GM12878 (cell line): ENCODE measurements at regions not wholly inside any gene's neighbourhood (a gene's known extent, or its start where the extent isn't known, plus 50 kb on each side); places are given as distances from the start of the nearest gene placed in this dataset.

Experiments used
- ATAC-seq: fragments of 200-7000 bp; cut with Tn5 transposase; 3 replicates; pipeline ENCODE4 v1.9.1; 2020; ENCODE audit warnings: mild to moderate bottlenecking, moderate library complexity
- BruUV-seq: library from RNA; stranded (reverse); fragments of 400-500 nt; replicated peaks from 2 replicates; lab custom pipeline; 2021; lab: Mats Ljungman, UMichigan
- CTCF ChIA-PET: fragments of 300-600 bp; sonication (Branson Sonifier 250); formaldehyde crosslinking; extraction: SDS; loops from one replicate; lab custom pipeline; 2021; ENCODE audit warnings: inconsistent platforms; lab: Yijun Ruan, JAX
- POLR2A ChIA-PET: fragments of 350-600 bp; formaldehyde crosslinking; extraction: SDS; loops from one replicate; lab custom pipeline; 2021; ENCODE audit warnings: inconsistent platforms; lab: Charles Lee
- RAD21 ChIA-PET: fragments of 300-600 bp; sonication (Branson Sonifier 250); formaldehyde crosslinking; loops from one replicate; lab custom pipeline; 2023; ENCODE audit warnings: antibody characterized with exemption; ENCODE audit not compliant: unreplicated experiment; lab: Charles Lee
- SMC1A ChIA-PET: fragments of 300-600 bp; sonication (Branson Sonifier 250); formaldehyde crosslinking; loops from one replicate; lab custom pipeline; 2023; ENCODE audit not compliant: unreplicated experiment, uncharacterized antibody; lab: Charles Lee
- DNase-seq: peaks from one replicate; pipeline ENCODE4 v3.0.0-alpha.2; 2011; ENCODE audit warnings: low read depth, low spot score
- FAIRE-seq: peaks from 3 replicates; lab custom pipeline; 2011; peaks lifted over from hg19 to GRCh38; lab: Jason Lieb, UNC
- H2AFZ ChIP-seq: 2 replicates; pipeline ENCODE4 v1.6.0; 2011; ENCODE audit warnings: low read depth, low read length, control low read depth; ENCODE audit not compliant: control insufficient read depth
- H3K27ac ChIP-seq: 2 replicates; pipeline ENCODE4 v1.5.1; 2011; ENCODE audit warnings: control low read depth; ENCODE audit not compliant: control insufficient read depth, insufficient read depth
- H3K27me3 ChIP-seq, 2 experiments: replicated peaks in 1 of 2; 2 replicates each; pipeline versions ENCODE4 v1.6.0 to v1.6.1; 2011; ENCODE audit warnings: low read length in 1 of 2; ENCODE audit not compliant: control insufficient read depth in 2 of 2, insufficient read depth in 2 of 2
- H3K36me3 ChIP-seq, 2 experiments: 2 replicates each; pipeline ENCODE4 v1.5.1; 2011; ENCODE audit warnings: low read length in 1 of 2; ENCODE audit not compliant: control insufficient read depth in 2 of 2, insufficient read depth in 2 of 2
- H3K4me1 ChIP-seq: 2 replicates; pipeline ENCODE4 v1.6.1; 2011; ENCODE audit warnings: mild to moderate bottlenecking, low read length, moderate library complexity, mixed read lengths; ENCODE audit not compliant: control insufficient read depth, insufficient read depth
- H3K4me2 ChIP-seq: 2 replicates; pipeline ENCODE4 v1.6.0; 2011; ENCODE audit warnings: control low read depth; ENCODE audit not compliant: control insufficient read depth, insufficient read depth
- H3K4me3 ChIP-seq: fragments of 200-600 bp; sonication (generic); 2 replicates; pipeline ENCODE4 v1.5.1; 2016
- H3K79me2 ChIP-seq: 2 replicates; pipeline ENCODE4 v1.6.0; 2011; ENCODE audit warnings: low read length; ENCODE audit not compliant: control insufficient read depth, insufficient read depth
- H3K9ac ChIP-seq: 2 replicates; pipeline ENCODE4 v1.8.0; 2011; ENCODE audit warnings: low read length, control low read depth, mixed read lengths; ENCODE audit not compliant: control insufficient read depth, insufficient read depth
- H3K9me3 ChIP-seq: replicated peaks from 3 replicates; pipeline ENCODE4 v1.5.1; 2011; ENCODE audit warnings: mild to moderate bottlenecking, low read length; ENCODE audit not compliant: control insufficient read depth, insufficient read depth
- H4K20me1 ChIP-seq: 2 replicates; pipeline ENCODE4 v1.6.0; 2011; ENCODE audit not compliant: control insufficient read depth, insufficient read depth
- ASH2L ChIP-seq: fragments of 300-600, 200-600 bp; sonication (generic); IDR thresholded peaks from 2 replicates; pipeline ENCODE4 v1.6.1; 2017; ENCODE audit warnings: low read depth, mild to moderate bottlenecking, borderline replicate concordance
- BHLHE40 ChIP-seq, 2 experiments: fragments of 450-650 bp in 1 of 2; IDR thresholded peaks; 2 replicates each; pipeline ENCODE4 v1.6.1; 2011 to 2017; ENCODE audit warnings: low read depth in 2 of 2, borderline replicate concordance in 1 of 2, improper control_type of control experiment in 1 of 2, low read length in 1 of 2, mild to moderate bottlenecking in 1 of 2
- CBX3 ChIP-seq: fragments of 200-600 bp; sonication (generic); IDR thresholded peaks from 2 replicates; pipeline ENCODE4 v1.6.1; 2016; ENCODE audit warnings: low read depth, borderline replicate concordance
- FOXK2 ChIP-seq: fragments of 450-650 bp; IDR thresholded peaks from 2 replicates; pipeline ENCODE4 v1.6.1; 2017; ENCODE audit warnings: mild to moderate bottlenecking, moderate library complexity
- HDGF ChIP-seq: fragments of 450-650 bp; IDR thresholded peaks from 2 replicates; pipeline ENCODE4 v1.6.1; 2016; ENCODE audit warnings: antibody characterized with exemption
- KAT2A ChIP-seq: conservative IDR thresholded peaks from 2 replicates; pipeline ENCODE4 v1.6.1; 2011; ENCODE audit warnings: low read depth, low read length; ENCODE audit not compliant: control insufficient read depth
- PAX5 ChIP-seq: IDR thresholded peaks from 2 replicates; pipeline ENCODE4 v1.6.1; 2011; ENCODE audit warnings: low read depth, low read length, borderline replicate concordance
- PKNOX1 ChIP-seq: fragments of 450-650 bp; IDR thresholded peaks from 2 replicates; pipeline ENCODE4 v1.6.1; 2016; ENCODE audit warnings: mild to moderate bottlenecking
- WGBS: methylation state at CpG from one replicate; pipeline ENCODE4 v1.1.6; 2016; ENCODE audit warnings: low lambda C conversion rate; ENCODE audit not compliant: insufficient replicate concordance, insufficient coverage; ENCODE audit errors: missing lambda C conversion rate; 5-methylcytosine and 5-hydroxymethylcytosine counted together
- in situ Hi-C: fragments of 300-500 bp; cut with MboI; formaldehyde crosslinking; loops from 9 replicates; pipeline ENCODE4 v1.14.3; 2018; ENCODE audit warnings: mixed read lengths
- intact Hi-C: fragments of 100-400 bp; cut with micrococcal nuclease; formaldehyde crosslinking; loops from one replicate; pipeline ENCODE4 v1.14.2; 2022; ENCODE audit not compliant: unreplicated experiment
- TF ChIP-seq, protein P1 (sequence below): IDR thresholded peaks from 2 replicates; pipeline ENCODE4 v1.6.1; 2012; ENCODE audit warnings: improper control_type of control experiment, low read depth, low read length; ENCODE audit not compliant: insufficient replicate concordance
- TF ChIP-seq, protein P2 (sequence below): IDR thresholded peaks from 2 replicates; pipeline ENCODE4 v1.6.1; 2011; ENCODE audit warnings: low read depth, low read length, improper control_type of control experiment, borderline replicate concordance

- H3K9me3 ChIP-seq, result no peaks in the 10 kb centered on the region
- FAIRE-seq (no peak), DNase-seq (no peak)
- no peaks in the 10 kb centered on the region for H4K20me1 ChIP-seq
- no peak overlapping the region for H2AFZ ChIP-seq
- CTCF ChIA-PET, result no interaction called here
- TF ChIP-seq, protein P1, sequence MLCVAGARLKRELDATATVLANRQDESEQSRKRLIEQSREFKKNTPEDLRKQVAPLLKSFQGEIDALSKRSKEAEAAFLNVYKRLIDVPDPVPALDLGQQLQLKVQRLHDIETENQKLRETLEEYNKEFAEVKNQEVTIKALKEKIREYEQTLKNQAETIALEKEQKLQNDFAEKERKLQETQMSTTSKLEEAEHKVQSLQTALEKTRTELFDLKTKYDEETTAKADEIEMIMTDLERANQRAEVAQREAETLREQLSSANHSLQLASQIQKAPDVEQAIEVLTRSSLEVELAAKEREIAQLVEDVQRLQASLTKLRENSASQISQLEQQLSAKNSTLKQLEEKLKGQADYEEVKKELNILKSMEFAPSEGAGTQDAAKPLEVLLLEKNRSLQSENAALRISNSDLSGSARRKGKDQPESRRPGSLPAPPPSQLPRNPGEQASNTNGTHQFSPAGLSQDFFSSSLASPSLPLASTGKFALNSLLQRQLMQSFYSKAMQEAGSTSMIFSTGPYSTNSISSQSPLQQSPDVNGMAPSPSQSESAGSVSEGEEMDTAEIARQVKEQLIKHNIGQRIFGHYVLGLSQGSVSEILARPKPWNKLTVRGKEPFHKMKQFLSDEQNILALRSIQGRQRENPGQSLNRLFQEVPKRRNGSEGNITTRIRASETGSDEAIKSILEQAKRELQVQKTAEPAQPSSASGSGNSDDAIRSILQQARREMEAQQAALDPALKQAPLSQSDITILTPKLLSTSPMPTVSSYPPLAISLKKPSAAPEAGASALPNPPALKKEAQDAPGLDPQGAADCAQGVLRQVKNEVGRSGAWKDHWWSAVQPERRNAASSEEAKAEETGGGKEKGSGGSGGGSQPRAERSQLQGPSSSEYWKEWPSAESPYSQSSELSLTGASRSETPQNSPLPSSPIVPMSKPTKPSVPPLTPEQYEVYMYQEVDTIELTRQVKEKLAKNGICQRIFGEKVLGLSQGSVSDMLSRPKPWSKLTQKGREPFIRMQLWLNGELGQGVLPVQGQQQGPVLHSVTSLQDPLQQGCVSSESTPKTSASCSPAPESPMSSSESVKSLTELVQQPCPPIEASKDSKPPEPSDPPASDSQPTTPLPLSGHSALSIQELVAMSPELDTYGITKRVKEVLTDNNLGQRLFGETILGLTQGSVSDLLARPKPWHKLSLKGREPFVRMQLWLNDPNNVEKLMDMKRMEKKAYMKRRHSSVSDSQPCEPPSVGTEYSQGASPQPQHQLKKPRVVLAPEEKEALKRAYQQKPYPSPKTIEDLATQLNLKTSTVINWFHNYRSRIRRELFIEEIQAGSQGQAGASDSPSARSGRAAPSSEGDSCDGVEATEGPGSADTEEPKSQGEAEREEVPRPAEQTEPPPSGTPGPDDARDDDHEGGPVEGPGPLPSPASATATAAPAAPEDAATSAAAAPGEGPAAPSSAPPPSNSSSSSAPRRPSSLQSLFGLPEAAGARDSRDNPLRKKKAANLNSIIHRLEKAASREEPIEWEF, result no peak
- TF ChIP-seq, protein P2, sequence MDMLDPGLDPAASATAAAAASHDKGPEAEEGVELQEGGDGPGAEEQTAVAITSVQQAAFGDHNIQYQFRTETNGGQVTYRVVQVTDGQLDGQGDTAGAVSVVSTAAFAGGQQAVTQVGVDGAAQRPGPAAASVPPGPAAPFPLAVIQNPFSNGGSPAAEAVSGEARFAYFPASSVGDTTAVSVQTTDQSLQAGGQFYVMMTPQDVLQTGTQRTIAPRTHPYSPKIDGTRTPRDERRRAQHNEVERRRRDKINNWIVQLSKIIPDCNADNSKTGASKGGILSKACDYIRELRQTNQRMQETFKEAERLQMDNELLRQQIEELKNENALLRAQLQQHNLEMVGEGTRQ, result no peak
- TF ChIP-seq FOXK2, result no peak
- TF ChIP-seq KAT2A, result no peak
- TF ChIP-seq BHLHE40 (IDR thresholded peaks at IDR 0.05; ENCODE audit: borderline replicate concordance in 1 of 2, low read depth in 2 of 2, low read length in 1 of 2), result no peak
- no peak for TF ChIP-seq PAX5
- no peak for TF ChIP-seq ASH2L
- no peak for TF ChIP-seq CBX3
- TF ChIP-seq PKNOX1, result no peak
- no peak for TF ChIP-seq HDGF
- TF ChIP-seq, all 136 proteins: peak for 0
- no peak for ATAC-seq
- Histone ChIP-seq H3K4me3 (no peak overlapping the region), H3K36me3 (no peaks in the 10 kb centered on the region), H3K27ac (no peak overlapping the region), H3K4me2 (no peak overlapping the region), H3K4me1 (no peaks in the 10 kb centered on the region), H3K27me3 (no peaks in the 10 kb centered on the region; a peak in 1 of 4 replicates), H3K79me2 (no peaks in the 10 kb centered on the region), H3K9ac (no peak overlapping the region)
- intact Hi-C loops (no loop called here), in situ Hi-C loops (no loop called here)
- BruUV-seq, result no TSS peak
- 0% methylated on average over 1 of the region's 1 CpG for WGBS
- ChIA-PET RAD21 (no interaction called here), POLR2A (no interaction called here), SMC1A (interaction anchor here (1.2 kb wide), 1 partner anchor 8 kb away, joined by 3 read pairs; no protein-coding TSS in a partner anchor)
These were observed 241.3 kb downstream of the KCTD12 start for GRCh38 chr13:76644906-76645305.
